Esophagus squamous epithelium (tissue), 5 donors: ENCODE measurements at regions not wholly inside any gene's neighbourhood (a gene's known extent, or its start where the extent isn't known, plus 50 kb on each side); places are given as distances from the start of the nearest gene placed in this dataset.

Source experiments
- DNase-seq: peaks from one replicate; lab custom pipeline; 2025; lab: John Stamatoyannopoulos, UW
- H3K27ac ChIP-seq, 4 donors: fragments of 200-600 bp; sonication (generic); one replicate each; pipeline ENCODE4 v1.5.1; 2016 to 2019; ENCODE audit warnings: mild to moderate bottlenecking in 1 of 4
- H3K27me3 ChIP-seq, 4 donors: fragments of 200-600 bp; sonication (generic); 1 replicate in 3 of 4; 2 replicates in 1 of 4; pipeline versions ENCODE4 v1.5.1 to v1.6.0; 2017 to 2021; ENCODE audit warnings: antibody characterized with exemption in 1 of 4
- H3K36me3 ChIP-seq, 3 donors: fragments of 200-600 bp; sonication (generic); one replicate each; pipeline ENCODE4 v1.5.1; 2016 to 2019
- H3K4me1 ChIP-seq, 3 donors: fragments of 200-600 bp; sonication (generic); one replicate each; pipeline ENCODE4 v1.5.1; 2017 to 2019
- H3K4me3 ChIP-seq, 4 donors: fragments of 200-600 bp; sonication (generic); 1 replicate in 3 of 4; 2 replicates in 1 of 4; pipeline ENCODE4 v1.5.1; 2016 to 2019; ENCODE audit warnings: mild to moderate bottlenecking in 2 of 4, moderate library complexity in 1 of 4
- H3K9me3 ChIP-seq, 3 donors: fragments of 200-600 bp; sonication (generic); one replicate each; pipeline ENCODE4 v1.5.1; 2016 to 2019
- POLR2A ChIP-seq, 4 donors: fragments of 450-650 bp; IDR thresholded peaks; one replicate each; pipeline ENCODE4 v1.6.1; 2017; ENCODE audit warnings: antibody characterized with exemption in 4 of 4, mild to moderate bottlenecking in 4 of 4, moderate library complexity in 3 of 4
- WGBS, 2 donors: methylation state at CpG; one replicate each; pipeline ENCODE4 v1.1.5; 2018; 5-methylcytosine and 5-hydroxymethylcytosine counted together
- intact Hi-C: fragments of 100-400 bp; cut with DNase I; formaldehyde crosslinking; loops from one replicate; pipeline ENCODE4 v1.15.0; 2022
- TF ChIP-seq, protein P1 (sequence below), 6 experiments: fragments of 450-650 bp in 4 of 6; fragments of 200-600 bp in 2 of 6; sonication (generic) in 2 of 6; IDR thresholded peaks; one replicate each; pipeline ENCODE4 v1.5.1; 2016 to 2019; ENCODE audit warnings: antibody characterized with exemption in 6 of 6, mild to moderate bottlenecking in 4 of 6, moderate library complexity in 4 of 6
- donor health status: DM: yes; HTN: yes; CAD: no.

DNA sequence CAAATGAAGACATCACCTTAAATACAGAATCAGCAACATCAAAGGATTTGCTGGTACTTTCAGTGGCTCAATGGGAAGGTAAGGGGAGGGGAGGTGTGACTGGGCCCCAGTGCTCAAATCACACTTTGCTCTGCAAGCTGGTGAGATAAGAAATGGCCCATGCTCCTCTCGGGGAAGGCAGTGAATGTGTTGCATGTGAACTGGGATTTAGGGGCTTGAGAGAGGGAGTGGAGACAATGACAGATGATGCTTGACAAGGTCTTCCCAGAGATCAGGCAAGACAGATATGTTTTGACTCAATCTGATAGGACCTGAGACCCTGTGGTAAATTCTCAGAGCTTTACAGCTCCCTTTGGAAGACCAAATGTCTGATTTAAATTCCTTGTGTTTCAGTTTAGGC lies 233.0 kb upstream of the PROK2 start:
- Histone ChIP-seq H3K27me3 (no peaks in the 10 kb centered on the region), H3K9me3 (no peaks in the 10 kb centered on the region), H3K27ac (no peak overlapping the region), H3K36me3 (no peaks in the 10 kb centered on the region), H3K4me1 (peaks cover 0 to 8% (median 0%) of the 10 kb centered on the region in 3 donors), H3K4me3 (no peak overlapping the region)
- WGBS, 2 donors: 86 to 93% methylated on average over 1 of the region's 1 CpG
- intact Hi-C loops: no loop called here
- no peak for DNase-seq
- no peak for TF ChIP-seq POLR2A (IDR thresholded peaks at IDR 0.05)
- TF ChIP-seq, protein P1, sequence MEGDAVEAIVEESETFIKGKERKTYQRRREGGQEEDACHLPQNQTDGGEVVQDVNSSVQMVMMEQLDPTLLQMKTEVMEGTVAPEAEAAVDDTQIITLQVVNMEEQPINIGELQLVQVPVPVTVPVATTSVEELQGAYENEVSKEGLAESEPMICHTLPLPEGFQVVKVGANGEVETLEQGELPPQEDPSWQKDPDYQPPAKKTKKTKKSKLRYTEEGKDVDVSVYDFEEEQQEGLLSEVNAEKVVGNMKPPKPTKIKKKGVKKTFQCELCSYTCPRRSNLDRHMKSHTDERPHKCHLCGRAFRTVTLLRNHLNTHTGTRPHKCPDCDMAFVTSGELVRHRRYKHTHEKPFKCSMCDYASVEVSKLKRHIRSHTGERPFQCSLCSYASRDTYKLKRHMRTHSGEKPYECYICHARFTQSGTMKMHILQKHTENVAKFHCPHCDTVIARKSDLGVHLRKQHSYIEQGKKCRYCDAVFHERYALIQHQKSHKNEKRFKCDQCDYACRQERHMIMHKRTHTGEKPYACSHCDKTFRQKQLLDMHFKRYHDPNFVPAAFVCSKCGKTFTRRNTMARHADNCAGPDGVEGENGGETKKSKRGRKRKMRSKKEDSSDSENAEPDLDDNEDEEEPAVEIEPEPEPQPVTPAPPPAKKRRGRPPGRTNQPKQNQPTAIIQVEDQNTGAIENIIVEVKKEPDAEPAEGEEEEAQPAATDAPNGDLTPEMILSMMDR (IDR thresholded peaks at IDR 0.05): no peak

DNA sequence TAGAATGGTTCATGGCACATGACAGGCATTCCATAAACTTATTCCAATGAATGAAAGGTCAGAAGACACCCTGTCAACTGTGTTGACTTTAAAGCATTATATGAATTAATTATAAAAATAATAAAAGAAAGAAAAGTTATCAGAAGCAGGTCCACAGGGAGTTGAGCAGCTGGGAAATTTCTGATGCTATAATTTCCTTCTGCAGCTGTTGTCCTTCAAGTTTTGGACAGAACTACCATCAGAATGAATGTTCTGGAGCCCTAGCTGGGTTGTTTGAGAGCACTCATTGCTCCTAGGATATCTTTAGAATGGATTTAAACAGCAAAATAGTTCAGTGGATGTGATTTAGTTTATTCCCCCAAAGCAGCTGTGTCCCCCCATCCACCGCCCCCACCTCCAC lies 232.4 kb upstream of the PROK2 start:
- no peaks in the 10 kb centered on the region for H3K9me3 ChIP-seq
- H3K27me3 ChIP-seq: no peaks in the 10 kb centered on the region
- no peak overlapping the region for H3K27ac ChIP-seq
- TF ChIP-seq POLR2A (IDR thresholded peaks at IDR 0.05): no peak
- TF ChIP-seq, protein P1 (IDR thresholded peaks at IDR 0.05): no peak
- 78 to 100% methylated on average over 1 of the region's 1 CpG for WGBS, 2 donors
- H3K4me3 ChIP-seq: no peak overlapping the region
- DNase-seq: no peak
- no peaks in the 10 kb centered on the region for H3K36me3 ChIP-seq
- H3K4me1 ChIP-seq: peaks cover 0 to 8% (median 0%) of the 10 kb centered on the region in 3 donors
- intact Hi-C loops: no loop called here

DNA sequence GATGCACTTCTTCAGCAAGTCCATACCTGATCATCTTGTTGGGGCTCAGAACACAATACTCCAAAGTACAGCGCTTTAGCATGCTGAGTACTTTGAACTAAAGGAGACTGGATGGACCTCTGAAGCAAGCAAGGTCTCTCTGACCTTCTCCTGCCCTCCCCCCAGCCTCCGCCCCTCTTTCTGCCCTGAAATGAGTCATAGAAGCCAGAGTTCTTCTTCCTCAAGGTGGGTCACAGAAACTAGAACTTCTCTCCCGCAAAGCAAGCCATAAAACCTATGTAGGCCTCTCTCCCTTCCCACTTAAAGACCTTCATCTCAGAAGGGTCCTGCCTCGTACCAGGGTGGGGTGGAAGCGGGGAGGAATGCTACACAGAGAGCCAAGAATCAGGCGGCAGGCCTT lies 230.5 kb upstream of the PROK2 start:
- H3K27me3 ChIP-seq: no peaks in the 10 kb centered on the region
- H3K9me3 ChIP-seq: no peaks in the 10 kb centered on the region
- no peak overlapping the region for H3K27ac ChIP-seq
- no peaks in the 10 kb centered on the region for H3K36me3 ChIP-seq
- no peak for DNase-seq
- intact Hi-C loops: no loop called here
- H3K4me3 ChIP-seq: no peak overlapping the region
- H3K4me1 ChIP-seq: peaks cover 0 to 8% (median 0%) of the 10 kb centered on the region in 3 donors
- no peak for TF ChIP-seq POLR2A (IDR thresholded peaks at IDR 0.05)
- TF ChIP-seq, protein P1 (IDR thresholded peaks at IDR 0.05): no peak
- WGBS, 2 donors: 80 to 87% methylated on average over 5 to 6 of the region's 6 CpGs

DNA sequence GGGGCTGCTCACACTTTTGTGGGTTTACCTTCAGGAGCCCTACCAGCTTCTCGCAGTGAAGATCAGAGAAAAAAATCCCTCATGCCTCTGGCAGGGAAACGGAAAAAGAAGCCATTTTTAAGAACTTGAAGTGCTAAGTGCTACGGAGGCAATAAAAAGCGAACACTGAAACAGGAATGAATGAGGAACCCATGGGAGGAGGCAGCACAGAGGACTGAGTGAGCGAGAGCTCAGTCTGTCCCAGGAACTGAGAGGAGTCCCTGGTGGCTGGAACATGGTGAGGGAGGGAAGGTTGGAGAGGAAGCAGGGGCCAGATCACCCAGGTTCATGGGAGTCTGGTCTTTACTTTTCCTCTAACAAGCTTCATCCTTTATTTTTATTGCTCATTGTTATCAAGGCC lies 228.1 kb upstream of the PROK2 start:
- DNase-seq: no peak
- Histone ChIP-seq H3K36me3 (no peaks in the 10 kb centered on the region), H3K9me3 (no peaks in the 10 kb centered on the region), H3K4me3 (no peak overlapping the region), H3K27me3 (no peaks in the 10 kb centered on the region), H3K4me1 (peaks cover 0 to 2% (median 0%) of the 10 kb centered on the region in 3 donors), H3K27ac (no peak overlapping the region)
- intact Hi-C loops: no loop called here
- TF ChIP-seq, protein P1 (IDR thresholded peaks at IDR 0.05): no peak
- no peak for TF ChIP-seq POLR2A (IDR thresholded peaks at IDR 0.05)
- WGBS, 2 donors: 84 to 92% methylated on average over 5 of the region's 5 CpGs

DNA sequence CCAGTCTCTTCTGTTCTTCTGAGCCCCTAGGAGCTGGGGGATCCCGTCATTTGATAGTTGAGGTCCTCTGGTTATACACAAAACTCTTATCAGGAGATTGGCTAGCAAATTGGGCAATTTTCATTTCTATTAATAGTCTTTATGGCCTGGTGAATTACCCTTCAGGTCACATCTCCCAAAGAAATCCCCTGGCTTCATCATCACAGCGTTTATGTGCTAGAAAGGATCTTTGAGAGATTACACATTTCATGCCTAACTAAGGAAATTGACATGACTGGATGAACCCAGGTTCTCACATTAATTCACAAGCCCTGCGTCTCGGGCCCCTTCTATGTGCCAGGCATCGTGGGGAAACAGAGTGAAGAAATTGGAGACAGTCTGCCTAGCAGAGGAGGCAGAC lies 227.4 kb upstream of the PROK2 start:
- H3K36me3 ChIP-seq: no peaks in the 10 kb centered on the region
- H3K27me3 ChIP-seq: no peaks in the 10 kb centered on the region
- TF ChIP-seq POLR2A (IDR thresholded peaks at IDR 0.05): no peak
- TF ChIP-seq, protein P1 (IDR thresholded peaks at IDR 0.05): no peak
- no peak overlapping the region for H3K27ac ChIP-seq
- intact Hi-C loops: no loop called here
- H3K4me1 ChIP-seq: no peaks in the 10 kb centered on the region
- H3K4me3 ChIP-seq: no peak overlapping the region
- H3K9me3 ChIP-seq: no peaks in the 10 kb centered on the region
- no peak for DNase-seq
- WGBS, 2 donors: 84 to 87% methylated on average over 5 of the region's 5 CpGs
